ENCODE measurements at regions not wholly inside any gene's neighbourhood (a gene's known extent, or its start where the extent isn't known, plus 50 kb on each side); places are given as distances from the start of the nearest gene placed in this dataset.
"Not testable (repeated sequence)": the region's sequence is repeated elsewhere in the genome, so short reads cannot be mapped to it uniquely, and the experiment has no call there.

DNA sequence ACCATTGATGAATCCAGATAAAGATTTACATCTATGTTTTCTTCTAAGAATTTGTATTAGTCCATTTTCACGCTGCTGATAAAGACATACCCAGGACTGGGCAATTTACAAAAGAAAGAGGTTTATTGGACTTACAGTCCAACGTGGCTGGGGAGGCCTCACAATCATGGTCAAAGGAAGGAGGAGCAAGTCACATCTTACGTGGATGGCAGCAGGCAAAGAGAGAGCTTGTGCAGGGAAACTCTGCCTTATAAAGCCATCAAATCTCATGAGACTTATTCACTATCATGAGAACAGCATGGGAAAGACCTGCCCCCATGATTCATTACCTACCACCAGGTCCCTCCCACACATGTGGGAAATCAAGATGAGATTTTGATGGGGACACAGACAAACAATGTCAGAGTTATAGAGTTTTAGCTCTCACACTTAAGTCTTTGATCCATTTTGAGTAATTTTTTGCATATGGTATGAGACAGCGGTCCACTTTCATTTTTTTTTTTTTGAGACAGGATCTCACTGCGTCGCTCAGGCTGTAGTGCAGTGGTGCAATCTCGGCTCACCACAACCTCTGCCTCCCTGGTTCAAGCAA is 53.5 kb upstream of the JADE2 start:
- H3K27me3 Mint-ChIP-seq; H3K36me3 Mint-ChIP-seq (ENCODE audit: low read depth); H3K27ac Mint-ChIP-seq; H3K4me3 Mint-ChIP-seq; intact Hi-C loops (cut with micrococcal nuclease); H3K4me1 Mint-ChIP-seq; DNase-seq; H3K9me3 Mint-ChIP-seq: not testable (repeated sequence)

DNA sequence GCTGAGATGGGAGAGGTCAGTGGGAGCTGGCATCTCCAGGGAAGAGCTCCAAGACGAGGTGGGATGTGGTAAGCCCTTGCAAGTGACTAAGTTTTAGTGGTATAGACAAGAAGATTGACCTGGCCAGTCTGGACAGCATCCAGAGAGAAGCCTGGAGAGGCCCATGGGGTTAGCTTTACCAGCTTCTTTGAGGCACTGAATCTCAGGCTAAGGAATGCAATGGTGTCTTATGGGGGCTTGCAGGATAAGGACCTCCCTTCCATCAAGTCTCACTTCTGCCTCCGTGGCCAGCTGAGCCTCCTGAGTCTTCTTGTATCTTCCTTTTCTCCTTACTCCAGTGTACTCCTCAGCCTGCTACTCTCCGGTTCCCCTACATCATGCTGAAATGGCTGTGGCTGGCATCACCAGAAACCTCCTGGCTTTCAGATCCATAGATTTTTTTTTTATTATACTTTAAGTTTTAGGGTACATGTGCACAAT is 56.5 kb upstream of the JADE2 start:
- H3K4me3 Mint-ChIP-seq, result no peak overlapping the region
- peaks cover 7% of the 10 kb centered on the region for H3K9me3 Mint-ChIP-seq
- intact Hi-C loops (cut with micrococcal nuclease), result loop anchor here (5.0 kb wide), 1 partner anchor 57 kb away; the partner anchor contains the start of gene CDKN2AIPNL
- peaks cover 5% of the 10 kb centered on the region for H3K27me3 Mint-ChIP-seq
- peaks cover 17% of the 10 kb centered on the region for H3K4me1 Mint-ChIP-seq
- peaks cover 2% of the 10 kb centered on the region for H3K36me3 Mint-ChIP-seq (ENCODE audit: low read depth)
- DNase-seq, result no peak
- H3K27ac Mint-ChIP-seq, result no peak overlapping the region

DNA sequence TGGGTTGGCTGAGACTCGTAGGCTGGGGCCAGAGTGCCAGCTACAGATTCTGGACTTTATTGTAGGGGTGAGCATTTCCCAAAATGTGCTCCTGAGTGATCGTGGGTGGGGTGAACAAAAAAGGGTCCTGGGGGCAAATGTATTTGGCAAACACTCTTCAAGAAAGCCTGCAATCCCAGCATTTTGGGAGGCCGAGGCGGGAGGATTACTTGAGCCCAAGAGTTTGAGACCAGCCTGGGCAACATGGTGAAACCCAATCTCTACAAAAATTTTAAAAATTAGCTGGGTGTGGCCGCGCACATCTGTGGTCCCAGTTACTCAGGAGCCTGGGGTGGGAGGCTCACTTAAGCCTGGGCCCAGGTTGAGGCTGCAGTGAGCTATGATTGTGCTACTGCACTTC is 55.5 kb upstream of the CDKN2AIPNL start:
- intact Hi-C loops (cut with micrococcal nuclease), result loop anchor here (2.0 to 5.0 kb wide), 2 partner anchors 36 to 55 kb away; partner anchors contain the start of gene CDKN2AIPNL
- H3K9me3 Mint-ChIP-seq, result peaks cover 3% of the 10 kb centered on the region
- peaks cover 17% of the 10 kb centered on the region for H3K4me1 Mint-ChIP-seq
- peaks cover 2% of the 10 kb centered on the region for H3K36me3 Mint-ChIP-seq (ENCODE audit: low read depth)
- DNase-seq, result no peak
- no peak overlapping the region for H3K4me3 Mint-ChIP-seq
- no peak overlapping the region for H3K27ac Mint-ChIP-seq
- H3K27me3 Mint-ChIP-seq, result no peaks in the 10 kb centered on the region

DNA sequence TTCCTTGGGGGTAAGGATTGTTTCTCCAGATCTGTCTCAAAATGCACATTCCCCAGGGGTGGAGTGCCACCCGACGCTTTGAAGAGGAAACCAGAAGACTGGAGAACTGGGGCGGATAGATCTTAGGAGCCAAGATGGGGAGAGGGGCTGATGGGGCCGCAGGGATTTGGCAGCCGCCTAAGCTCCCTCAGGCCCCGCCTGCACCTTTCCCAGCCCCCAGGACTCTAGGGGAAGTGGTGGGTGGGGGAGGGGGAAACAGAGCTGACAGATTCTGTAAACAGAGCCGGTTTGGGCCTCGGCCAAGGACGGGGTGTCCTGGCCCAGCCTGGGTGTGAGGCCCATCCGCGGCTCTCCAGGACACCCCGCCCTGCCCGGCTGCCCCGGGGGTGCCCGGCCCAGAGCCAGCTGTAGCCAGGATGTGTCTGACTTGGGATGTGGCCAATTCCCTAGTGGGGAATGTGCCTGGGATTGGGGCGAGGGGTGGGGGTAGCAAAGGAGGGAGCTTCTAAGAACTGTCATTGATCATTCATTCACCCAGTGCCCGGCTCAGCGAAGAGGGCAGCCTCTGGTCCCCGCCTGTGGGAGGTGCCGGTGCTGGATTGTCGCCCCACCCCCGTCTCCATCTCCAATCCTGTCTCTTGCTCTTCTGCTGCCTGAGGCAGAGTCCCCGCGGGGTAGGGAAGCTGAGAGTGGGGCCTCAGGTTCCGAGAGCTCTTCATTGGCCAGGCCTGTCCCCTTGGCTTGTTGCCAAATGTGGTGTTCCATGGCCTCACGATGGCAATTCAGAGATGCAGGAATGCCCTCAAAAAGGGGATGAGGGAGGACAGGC is 54.8 kb upstream of the CDKN2AIPNL start:
- Mint-ChIP-seq H3K9me3 (no peaks in the 10 kb centered on the region), H3K27me3 (no peaks in the 10 kb centered on the region), H3K4me1 (peaks cover 15% of the 10 kb centered on the region), H3K27ac (peak overlapping the region; percentile 69), H3K36me3 (ENCODE audit: low read depth) (no peaks in the 10 kb centered on the region), H3K4me3 (peak overlapping the region; percentile 66)
- DNase-seq, result peak; percentile 74
- intact Hi-C loops (cut with micrococcal nuclease), result loop anchor here (1.0 to 5.0 kb wide), 3 partner anchors 36 to 58 kb away; partner anchors contain the start of gene CDKN2AIPNL

DNA sequence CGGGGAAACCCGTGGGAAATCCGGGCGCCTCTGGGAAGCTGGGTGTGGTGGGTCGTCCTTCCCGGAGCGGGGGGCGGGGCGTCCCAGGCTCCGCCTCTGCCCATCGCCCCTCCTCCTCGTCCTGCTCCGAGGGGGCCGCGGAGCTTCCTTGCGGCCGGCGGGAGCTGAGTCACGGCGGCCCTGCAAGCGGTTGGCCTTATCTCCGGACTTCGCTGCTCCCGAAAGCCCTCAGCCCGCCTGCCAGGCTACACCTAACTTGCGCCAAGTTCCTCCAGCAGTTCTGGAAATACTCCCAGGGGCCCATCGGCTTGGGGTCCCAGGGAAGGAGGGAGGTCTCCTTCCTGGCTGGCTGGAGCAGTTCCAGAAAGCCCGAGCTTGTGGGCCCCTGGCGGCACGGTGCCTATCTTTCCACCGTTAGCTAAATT is 54.1 kb upstream of the CDKN2AIPNL start:
- Mint-ChIP-seq H3K4me1 (peaks cover 15% of the 10 kb centered on the region), H3K27me3 (no peaks in the 10 kb centered on the region), H3K36me3 (ENCODE audit: low read depth) (no peaks in the 10 kb centered on the region), H3K27ac (peak overlapping the region; percentile 57), H3K4me3 (peak overlapping the region; percentile 66), H3K9me3 (no peaks in the 10 kb centered on the region)
- peak; percentile 87 for DNase-seq
- intact Hi-C loops (cut with micrococcal nuclease), result loop anchor here (1.0 to 5.0 kb wide), 3 partner anchors 37 to 58 kb away; partner anchors contain the start of gene CDKN2AIPNL

DNA sequence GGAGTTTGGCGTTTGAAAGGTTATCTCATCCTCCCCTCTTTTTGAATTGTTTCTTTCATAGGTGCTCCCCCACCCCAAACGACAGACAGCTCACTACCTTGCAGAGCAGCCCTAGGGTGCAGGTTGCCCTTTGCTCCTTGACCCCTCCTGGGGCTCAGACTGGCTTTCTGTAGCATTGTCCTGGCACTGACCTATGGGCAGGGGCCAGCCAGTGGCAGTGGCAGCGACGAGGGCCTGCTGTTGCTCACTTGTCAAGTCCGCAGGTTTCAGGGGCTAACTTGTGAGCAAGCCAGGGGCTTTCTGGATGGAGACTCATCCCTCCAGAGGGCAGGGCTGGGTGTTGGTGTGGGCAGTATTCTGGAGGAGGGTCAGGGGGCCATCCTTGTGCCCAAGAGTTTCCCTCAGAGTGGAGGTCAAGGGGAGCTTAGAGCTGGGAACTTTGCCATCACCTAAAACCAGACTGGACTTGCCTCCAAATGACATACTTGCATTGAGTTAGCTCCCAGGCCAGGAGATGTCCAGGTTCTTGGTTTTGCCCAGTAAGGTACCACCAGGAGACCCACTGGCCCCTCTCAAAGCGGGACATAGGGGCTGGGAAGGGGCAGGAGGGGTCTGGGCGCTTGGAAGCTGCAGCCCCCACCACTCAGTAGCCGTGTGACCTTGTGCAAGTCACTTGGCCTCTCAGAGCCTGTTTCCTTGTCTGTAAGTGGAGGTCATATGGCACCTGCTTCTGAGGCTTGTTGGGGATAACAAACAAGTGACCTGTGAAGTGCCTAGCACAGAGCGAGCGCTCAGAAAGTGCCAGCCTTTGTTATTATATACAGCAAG is 53.5 kb upstream of the CDKN2AIPNL start:
- Mint-ChIP-seq H3K4me3 (peak overlapping the region; percentile 66), H3K36me3 (ENCODE audit: low read depth) (no peaks in the 10 kb centered on the region), H3K9me3 (no peaks in the 10 kb centered on the region), H3K27me3 (no peaks in the 10 kb centered on the region), H3K4me1 (peaks cover 15% of the 10 kb centered on the region), H3K27ac (peak overlapping the region; percentile 15)
- no peak for DNase-seq
- intact Hi-C loops (cut with micrococcal nuclease), result loop anchor here (5.0 kb wide), 1 partner anchor 53 kb away; the partner anchor contains the start of gene CDKN2AIPNL

DNA sequence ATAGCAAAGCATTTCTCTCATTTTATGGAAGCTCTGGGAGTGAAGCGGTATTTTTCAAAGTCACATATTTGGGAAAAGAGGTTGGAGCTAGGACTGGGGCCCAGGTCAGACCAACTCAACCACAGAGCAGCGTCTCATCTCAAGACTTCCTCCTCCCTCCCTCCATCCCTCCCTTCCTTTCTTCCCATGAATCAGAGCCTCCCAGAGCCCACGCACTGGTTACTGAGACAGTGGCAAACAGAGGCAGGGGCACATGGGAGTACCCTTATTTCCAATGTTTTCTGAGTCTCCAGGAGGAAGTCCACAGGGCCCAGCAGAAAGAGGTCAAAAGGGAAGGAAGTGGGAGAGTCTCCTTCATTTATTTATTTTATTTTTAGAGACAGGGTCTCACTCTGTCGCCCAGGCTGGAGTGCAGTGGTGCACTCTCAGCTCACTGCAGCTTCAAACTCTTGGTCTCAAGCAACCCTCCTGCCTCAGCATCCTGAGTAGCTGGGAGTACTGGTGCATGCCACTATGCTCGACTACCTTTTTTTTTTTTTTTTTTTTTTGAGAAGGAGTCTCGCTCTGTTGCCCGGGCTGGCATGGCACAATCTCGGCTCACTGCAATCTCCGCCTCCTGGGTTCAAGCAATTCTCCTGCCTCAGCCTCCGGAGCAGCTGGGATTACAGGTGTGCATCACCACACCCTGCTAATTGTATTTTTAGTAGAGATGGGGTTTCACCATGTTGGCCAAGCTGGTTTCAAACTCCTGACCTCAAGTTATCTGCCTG is 52.5 kb upstream of the CDKN2AIPNL start:
- H3K4me1 Mint-ChIP-seq, result peaks cover 15% of the 10 kb centered on the region
- intact Hi-C loops (cut with micrococcal nuclease), result no loop called here
- DNase-seq, result no peak
- no peak overlapping the region for H3K4me3 Mint-ChIP-seq
- no peaks in the 10 kb centered on the region for H3K27me3 Mint-ChIP-seq
- peak overlapping the region; percentile 63 for H3K27ac Mint-ChIP-seq
- H3K9me3 Mint-ChIP-seq, result no peaks in the 10 kb centered on the region
- no peaks in the 10 kb centered on the region for H3K36me3 Mint-ChIP-seq (ENCODE audit: low read depth)

DNA sequence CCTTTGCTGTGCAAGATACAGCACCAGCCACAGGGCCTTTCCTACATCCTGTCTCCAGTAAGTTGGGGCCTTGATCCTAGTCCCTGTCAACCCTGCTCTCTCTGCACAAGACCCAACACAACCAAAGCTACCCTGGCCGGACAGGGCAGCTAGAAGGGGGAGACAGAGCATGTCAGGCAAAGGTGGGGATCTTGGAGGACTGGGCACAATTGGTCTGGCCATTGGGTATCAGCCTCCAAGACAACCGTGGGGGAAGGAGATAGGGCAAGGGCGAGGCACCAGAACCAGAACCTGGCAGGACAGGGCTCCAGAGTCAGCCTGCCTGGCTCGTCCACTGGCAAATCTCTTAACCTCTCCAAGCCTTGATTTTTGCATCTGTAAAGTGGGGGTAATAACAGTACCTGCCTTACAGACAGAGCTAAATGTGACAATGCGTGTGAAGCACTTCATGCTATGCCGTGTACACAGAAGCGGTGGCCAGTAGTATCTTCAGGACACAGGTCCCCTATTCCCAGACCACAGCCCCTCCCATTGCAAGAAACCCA is 51.6 kb upstream of the CDKN2AIPNL start:
- Mint-ChIP-seq H3K9me3 (no peaks in the 10 kb centered on the region), H3K4me1 (peaks cover 15% of the 10 kb centered on the region), H3K27me3 (no peaks in the 10 kb centered on the region), H3K4me3 (no peak overlapping the region), H3K36me3 (ENCODE audit: low read depth) (no peaks in the 10 kb centered on the region), H3K27ac (no peak overlapping the region)
- DNase-seq, result no peak
- intact Hi-C loops (cut with micrococcal nuclease), result no loop called here

DNA sequence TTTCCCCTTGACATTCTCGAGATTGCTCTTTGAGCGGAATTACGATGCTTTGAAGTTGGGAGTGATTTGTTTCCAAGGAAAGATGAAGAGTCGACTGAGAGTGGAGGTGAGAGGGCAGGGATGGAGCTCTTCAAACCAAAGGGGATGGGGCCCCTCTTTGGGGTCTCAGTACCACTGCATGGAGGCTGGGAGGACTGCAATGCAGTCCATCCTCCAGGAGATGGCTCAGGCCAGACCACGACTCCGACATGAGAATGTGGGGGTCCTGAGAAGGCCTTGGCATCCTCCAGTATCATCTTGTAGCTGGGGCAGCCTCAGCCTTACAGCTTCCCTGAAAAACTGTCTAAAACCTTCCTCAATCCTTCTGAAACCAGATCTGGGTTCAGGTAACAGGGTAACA is 51.1 kb upstream of the CDKN2AIPNL start:
- peaks cover under 1% of the 10 kb centered on the region for H3K27me3 Mint-ChIP-seq

DNA sequence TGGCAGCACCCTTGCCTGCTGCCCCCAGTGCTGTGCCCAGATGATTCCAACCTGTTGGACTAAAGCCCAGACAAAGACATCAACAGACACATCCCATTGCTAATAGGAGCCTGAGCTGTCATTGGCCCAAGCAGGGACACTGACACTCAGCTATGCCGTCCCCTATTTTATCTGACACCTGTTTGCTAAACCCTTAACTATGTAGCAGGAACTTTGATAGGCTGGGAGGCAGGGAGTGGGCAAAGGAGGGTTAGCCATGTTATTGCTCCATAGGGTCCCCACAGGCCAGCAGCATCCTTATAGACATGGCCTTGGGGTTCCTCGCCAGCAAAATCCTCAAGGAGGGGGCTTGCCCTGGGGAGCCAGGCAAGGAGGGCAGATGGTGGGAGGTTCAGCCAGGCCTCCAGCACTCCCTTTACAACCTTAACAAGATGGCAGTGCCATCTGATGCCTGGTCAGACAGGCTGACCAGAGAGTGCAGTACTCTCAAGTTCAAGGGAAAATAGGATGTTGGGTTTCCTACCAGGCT is 50.4 kb upstream of the CDKN2AIPNL start:
- Mint-ChIP-seq H3K27me3 (peaks cover 3% of the 10 kb centered on the region), H3K4me3 (no peak overlapping the region), H3K9me3 (no peaks in the 10 kb centered on the region), H3K27ac (no peak overlapping the region), H3K4me1 (peaks cover 15% of the 10 kb centered on the region), H3K36me3 (ENCODE audit: low read depth) (no peaks in the 10 kb centered on the region)
- intact Hi-C loops (cut with micrococcal nuclease), result no loop called here
- no peak for DNase-seq

More for the DNA sequence above, 51.1 kb upstream of the CDKN2AIPNL start:
- Mint-ChIP-seq H3K27ac (no peak overlapping the region), H3K4me1 (peaks cover 15% of the 10 kb centered on the region), H3K4me3 (no peak overlapping the region), H3K36me3 (ENCODE audit: low read depth) (no peaks in the 10 kb centered on the region), H3K9me3 (no peaks in the 10 kb centered on the region)
- intact Hi-C loops (cut with micrococcal nuclease), result no loop called here
- no peak for DNase-seq

Measured in activated CD4-positive, alpha-beta T cell treated with anti-CD3 and anti-CD28 coated beads, Interleukin-2, amount 10 ng/mL, durations not matched to agents 24 days and 14 days (primary cell).